ENCODE measurements at regions not wholly inside any gene's neighbourhood (a gene's known extent, or its start where the extent isn't known, plus 50 kb on each side); places are given as distances from the start of the nearest gene placed in this dataset.
"Not testable (repeated sequence)": the region's sequence is repeated elsewhere in the genome, so short reads cannot be mapped to it uniquely, and the experiment has no call there.

DNA sequence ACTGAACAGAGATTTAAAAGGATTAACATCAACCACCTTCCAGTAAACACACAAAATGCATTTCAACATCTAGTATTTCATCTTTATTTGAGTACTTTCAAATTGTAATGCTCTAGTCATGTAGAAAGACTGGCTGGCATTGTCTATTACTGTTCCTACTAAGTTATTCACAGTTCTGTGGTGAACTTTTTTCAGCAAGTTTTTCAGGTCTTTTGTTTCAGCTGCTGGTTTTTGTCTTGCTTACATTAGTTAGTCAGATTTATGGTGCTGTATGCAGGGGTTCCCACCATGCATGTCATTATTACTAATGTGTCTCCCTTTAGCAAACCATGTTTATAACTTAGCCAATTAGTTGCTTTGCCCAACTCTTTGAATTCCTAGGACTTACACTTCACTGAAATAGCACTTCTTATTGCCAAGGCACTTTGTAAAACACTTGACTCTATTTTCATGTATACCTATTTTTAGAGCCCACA, 253.4 kb upstream of the KITLG start:
- H3K4me1 ChIP-seq: peaks cover 0 to 3% (median 0%) of the 10 kb centered on the region in 12 donors
- TF ChIP-seq POLR2A (IDR thresholded peaks at IDR 0.05): no peak
- TF ChIP-seq, protein P1, sequence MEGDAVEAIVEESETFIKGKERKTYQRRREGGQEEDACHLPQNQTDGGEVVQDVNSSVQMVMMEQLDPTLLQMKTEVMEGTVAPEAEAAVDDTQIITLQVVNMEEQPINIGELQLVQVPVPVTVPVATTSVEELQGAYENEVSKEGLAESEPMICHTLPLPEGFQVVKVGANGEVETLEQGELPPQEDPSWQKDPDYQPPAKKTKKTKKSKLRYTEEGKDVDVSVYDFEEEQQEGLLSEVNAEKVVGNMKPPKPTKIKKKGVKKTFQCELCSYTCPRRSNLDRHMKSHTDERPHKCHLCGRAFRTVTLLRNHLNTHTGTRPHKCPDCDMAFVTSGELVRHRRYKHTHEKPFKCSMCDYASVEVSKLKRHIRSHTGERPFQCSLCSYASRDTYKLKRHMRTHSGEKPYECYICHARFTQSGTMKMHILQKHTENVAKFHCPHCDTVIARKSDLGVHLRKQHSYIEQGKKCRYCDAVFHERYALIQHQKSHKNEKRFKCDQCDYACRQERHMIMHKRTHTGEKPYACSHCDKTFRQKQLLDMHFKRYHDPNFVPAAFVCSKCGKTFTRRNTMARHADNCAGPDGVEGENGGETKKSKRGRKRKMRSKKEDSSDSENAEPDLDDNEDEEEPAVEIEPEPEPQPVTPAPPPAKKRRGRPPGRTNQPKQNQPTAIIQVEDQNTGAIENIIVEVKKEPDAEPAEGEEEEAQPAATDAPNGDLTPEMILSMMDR (IDR thresholded peaks at IDR 0.05): no peak
- intact Hi-C loops (cut with DNase I): no loop called here
- no peak overlapping the region for H3K27ac ChIP-seq
- H3K9me3 ChIP-seq: peaks cover 0 to 22% (median 2%) of the 10 kb centered on the region in 12 donors
- DNase-seq (no peak), ATAC-seq (no peak)
- H3K27me3 ChIP-seq: peaks cover 0 to 7% (median 0%) of the 10 kb centered on the region in 9 donors
- no peaks in the 10 kb centered on the region for H3K36me3 ChIP-seq
- H3K4me3 ChIP-seq: no peak overlapping the region

DNA sequence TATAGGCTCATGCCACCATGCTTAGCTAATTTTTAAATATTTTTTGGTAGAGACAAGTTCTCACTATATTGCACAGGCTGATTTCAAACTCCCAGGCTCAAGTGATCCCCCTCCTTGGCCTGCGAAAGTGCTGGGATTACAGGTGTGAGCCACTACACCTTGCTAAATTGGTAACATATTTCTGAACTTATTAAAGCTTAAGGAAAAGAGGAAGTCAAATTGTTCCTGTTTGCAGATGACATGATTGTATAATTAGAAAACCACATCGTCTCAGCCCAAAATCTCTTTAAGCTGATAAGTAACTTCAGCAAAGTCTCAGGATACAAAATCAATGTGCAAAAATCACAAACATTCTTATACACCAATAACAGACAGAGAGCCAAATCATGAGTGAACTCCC, 248.3 kb upstream of the KITLG start:
- H3K9me3 ChIP-seq; DNase-seq; H3K36me3 ChIP-seq; ATAC-seq; intact Hi-C loops (cut with DNase I); H3K4me3 ChIP-seq; H3K27me3 ChIP-seq; H3K27ac ChIP-seq; H3K4me1 ChIP-seq: not testable (repeated sequence)
- WGBS, 4 donors: 73 to 78% (median 74%) methylated on average over 2 of the region's 2 CpGs

DNA sequence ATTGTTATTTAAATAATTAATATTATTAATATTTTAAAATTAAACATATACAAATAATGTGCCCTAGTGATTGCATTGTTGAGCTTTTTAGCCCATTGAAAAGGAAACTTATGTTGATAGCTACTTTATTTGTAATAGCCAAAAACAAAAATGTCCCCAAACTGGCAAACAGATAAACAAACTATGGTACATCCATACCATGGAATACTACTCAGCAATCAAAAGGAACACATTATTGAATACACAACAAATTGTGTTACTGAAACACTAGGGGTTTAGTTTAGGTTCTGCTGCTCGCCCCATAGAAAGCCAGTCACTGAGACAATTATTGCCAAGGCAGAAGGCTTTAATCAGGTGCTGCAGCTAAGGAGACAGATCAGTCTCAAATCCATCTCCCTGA, 239.7 kb upstream of the KITLG start:
- no peak overlapping the region for H3K27ac ChIP-seq
- ATAC-seq: no peak
- TF ChIP-seq POLR2A (IDR thresholded peaks at IDR 0.05): no peak
- TF ChIP-seq, protein P1 (IDR thresholded peaks at IDR 0.05): no peak
- 95 to 100% (median 98%) methylated on average over 1 of the region's 1 CpG for WGBS, 4 donors
- intact Hi-C loops (cut with DNase I): no loop called here
- H3K4me1 ChIP-seq: peaks cover 0 to 5% (median 0%) of the 10 kb centered on the region in 12 donors
- H3K4me3 ChIP-seq: no peak overlapping the region
- peaks cover 0 to 4% (median 0%) of the 10 kb centered on the region in 12 donors for H3K9me3 ChIP-seq
- H3K27me3 ChIP-seq: no peaks in the 10 kb centered on the region
- no peak for DNase-seq
- H3K36me3 ChIP-seq: no peaks in the 10 kb centered on the region

DNA sequence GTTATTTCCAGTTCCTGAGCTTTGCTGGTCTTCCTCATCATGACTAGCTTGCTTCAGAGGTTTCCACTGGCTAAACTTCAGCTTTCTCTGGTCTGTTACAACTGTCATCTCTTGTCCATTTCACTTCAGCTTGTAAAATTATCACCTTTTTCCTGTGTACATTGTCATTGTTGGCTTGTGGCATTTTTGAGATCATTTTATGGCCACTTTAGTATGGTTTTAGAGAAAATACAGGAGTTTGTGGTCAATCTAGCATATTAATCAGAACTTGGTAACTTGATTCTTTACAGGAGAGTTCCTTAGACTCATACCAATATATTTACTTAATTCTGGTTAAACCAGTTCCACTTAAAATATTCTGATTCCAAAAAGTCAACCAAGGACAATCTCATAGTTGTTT, 235.9 kb upstream of the KITLG start:
- Histone ChIP-seq H3K4me1 (peaks cover 0 to 5% (median 0%) of the 10 kb centered on the region in 12 donors), H3K27me3 (peaks cover 0 to 4% (median 0%) of the 10 kb centered on the region in 9 donors), H3K9me3 (peaks cover 0 to 4% (median 0%) of the 10 kb centered on the region in 12 donors), H3K27ac (no peak overlapping the region), H3K4me3 (no peak overlapping the region), H3K36me3 (no peaks in the 10 kb centered on the region)
- ATAC-seq (no peak), DNase-seq (no peak)
- intact Hi-C loops (cut with DNase I): no loop called here
- no peak for TF ChIP-seq POLR2A (IDR thresholded peaks at IDR 0.05)
- TF ChIP-seq, protein P1 (IDR thresholded peaks at IDR 0.05): no peak

DNA sequence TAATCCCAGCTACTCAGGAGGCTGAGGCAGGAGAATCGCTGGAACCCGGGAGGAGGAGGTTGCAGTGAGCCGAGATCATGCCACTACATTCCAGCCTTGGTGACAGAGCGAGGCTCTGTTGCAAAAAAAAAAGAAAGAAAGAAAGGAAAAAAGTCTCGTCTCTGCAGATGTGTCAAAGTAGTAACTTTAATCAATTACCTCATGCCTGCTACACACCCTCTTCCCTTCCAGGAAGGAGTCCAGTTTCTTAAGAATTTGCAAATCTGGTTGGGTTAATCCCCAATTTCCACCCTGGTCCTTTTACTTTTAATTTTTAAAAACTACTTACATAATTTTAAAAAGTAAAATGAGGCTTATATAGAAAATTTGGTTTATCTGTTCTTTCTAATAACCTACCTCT, 234.5 kb upstream of the KITLG start:
- H3K9me3 ChIP-seq: peaks cover 0 to 4% (median 0%) of the 10 kb centered on the region in 12 donors
- H3K4me3 ChIP-seq: no peak overlapping the region
- DNase-seq (no peak), ATAC-seq (no peak)
- peaks cover 0 to 5% (median 0%) of the 10 kb centered on the region in 12 donors for H3K4me1 ChIP-seq
- H3K27me3 ChIP-seq: peaks cover 0 to 4% (median 0%) of the 10 kb centered on the region in 9 donors
- intact Hi-C loops (cut with DNase I): no loop called here
- TF ChIP-seq POLR2A (IDR thresholded peaks at IDR 0.05): no peak
- TF ChIP-seq, protein P1 (IDR thresholded peaks at IDR 0.05): no peak
- no peaks in the 10 kb centered on the region for H3K36me3 ChIP-seq
- no peak overlapping the region for H3K27ac ChIP-seq
- WGBS, 4 donors: 66 to 79% (median 69%) methylated on average over 5 of the region's 5 CpGs

Measured in heart left ventricle (tissue), 16 donors.